ENCODE measurements at regions not wholly inside any gene's neighbourhood (a gene's known extent, or its start where the extent isn't known, plus 50 kb on each side); places are given as distances from the start of the nearest gene placed in this dataset.

DNA sequence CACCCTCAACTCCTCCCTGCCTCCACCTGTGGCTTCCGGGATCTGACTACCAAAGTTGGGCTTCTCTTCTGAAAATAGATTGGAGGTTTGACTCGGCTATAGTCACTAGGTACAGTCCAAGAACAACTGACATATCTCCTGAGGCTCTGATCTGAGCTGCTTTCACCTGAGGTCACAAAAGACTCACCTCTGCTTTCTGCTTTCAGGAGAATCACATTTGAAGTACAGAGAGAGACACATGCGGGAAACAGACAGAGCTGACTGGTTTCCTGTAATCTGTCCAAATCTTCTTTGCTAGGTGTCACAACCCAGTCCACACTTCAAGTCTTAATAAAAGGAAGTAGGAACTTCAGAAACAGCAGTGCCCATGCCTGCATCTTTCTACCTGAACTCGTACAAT is 245.4 kb upstream of the CHRM3 start:
- Histone ChIP-seq H3K4me2 (replicated peaks; ENCODE audit: low read depth, low read length, poor library complexity, severe bottlenecking) (no peak overlapping the region), H3K27ac (ENCODE audit: low read length in 2 of 2) (no peak overlapping the region), H3K79me2 (ENCODE audit: control insufficient read depth, insufficient read depth, low read length) (no peaks in the 10 kb centered on the region), H3K4me3 (ENCODE audit: control extremely low read depth in 1 of 5, extremely low read depth in 1 of 5, insufficient read depth in 1 of 5, low read depth in 2 of 5, low read length in 4 of 5) (no peak overlapping the region), H4K20me1 (ENCODE audit: control insufficient read depth, insufficient read depth, low read length, poor library complexity, severe bottlenecking) (no peaks in the 10 kb centered on the region), H3K27me3 (replicated peaks in 1 of 4; ENCODE audit: control extremely low read depth in 1 of 4, control insufficient read depth in 3 of 4, insufficient read depth in 4 of 4, low read length in 3 of 4) (no peaks in the 10 kb centered on the region), H3K4me1 (ENCODE audit: control insufficient read depth in 2 of 2, insufficient read depth in 2 of 2, low read length in 2 of 2) (no peaks in the 10 kb centered on the region), H3K9ac (ENCODE audit: low read length) (no peak overlapping the region), H2AFZ (ENCODE audit: insufficient read depth, low read depth, low read length, poor library complexity, severe bottlenecking) (no peak overlapping the region), H3K36me3 (replicated peaks in 1 of 2; ENCODE audit: control extremely low read depth in 1 of 2, control insufficient read depth in 1 of 2, extremely low read depth in 1 of 2, insufficient read depth in 2 of 2, low read length in 1 of 2) (no peaks in the 10 kb centered on the region), H3K9me3 (ENCODE audit: control extremely low read depth in 1 of 3, control insufficient read depth in 2 of 3, insufficient read depth in 1 of 3, low read length in 2 of 3) (no peaks in the 10 kb centered on the region)
- no peak overlapping the region for H3K27ac Mint-ChIP-seq
- no peak overlapping the region for H3K4me3 Mint-ChIP-seq
- no peak for DNase-seq
- intact Hi-C loops (cut with micrococcal nuclease) = no loop called here
- CTCF ChIA-PET = no interaction called here
- peaks cover 3% of the 10 kb centered on the region for H3K9me3 Mint-ChIP-seq (ENCODE audit: insufficient read depth)
- POLR2A ChIA-PET = no interaction called here
- WGBS (ENCODE audit: insufficient coverage) = 94% methylated on average over 2 of the region's 4 CpGs
- TF ChIP-seq, protein P1, sequence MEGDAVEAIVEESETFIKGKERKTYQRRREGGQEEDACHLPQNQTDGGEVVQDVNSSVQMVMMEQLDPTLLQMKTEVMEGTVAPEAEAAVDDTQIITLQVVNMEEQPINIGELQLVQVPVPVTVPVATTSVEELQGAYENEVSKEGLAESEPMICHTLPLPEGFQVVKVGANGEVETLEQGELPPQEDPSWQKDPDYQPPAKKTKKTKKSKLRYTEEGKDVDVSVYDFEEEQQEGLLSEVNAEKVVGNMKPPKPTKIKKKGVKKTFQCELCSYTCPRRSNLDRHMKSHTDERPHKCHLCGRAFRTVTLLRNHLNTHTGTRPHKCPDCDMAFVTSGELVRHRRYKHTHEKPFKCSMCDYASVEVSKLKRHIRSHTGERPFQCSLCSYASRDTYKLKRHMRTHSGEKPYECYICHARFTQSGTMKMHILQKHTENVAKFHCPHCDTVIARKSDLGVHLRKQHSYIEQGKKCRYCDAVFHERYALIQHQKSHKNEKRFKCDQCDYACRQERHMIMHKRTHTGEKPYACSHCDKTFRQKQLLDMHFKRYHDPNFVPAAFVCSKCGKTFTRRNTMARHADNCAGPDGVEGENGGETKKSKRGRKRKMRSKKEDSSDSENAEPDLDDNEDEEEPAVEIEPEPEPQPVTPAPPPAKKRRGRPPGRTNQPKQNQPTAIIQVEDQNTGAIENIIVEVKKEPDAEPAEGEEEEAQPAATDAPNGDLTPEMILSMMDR (IDR thresholded peaks at IDR 0.05) = no peak
- no peak for TF ChIP-seq EZH2 (IDR thresholded peaks at IDR 0.05; ENCODE audit: borderline replicate concordance, insufficient read depth, low read depth, low read length, poor library complexity, severe bottlenecking)
- no peak for ATAC-seq (ENCODE audit: low read depth)
- H3K4me1 Mint-ChIP-seq = no peaks in the 10 kb centered on the region
- no peaks in the 10 kb centered on the region for H3K27me3 Mint-ChIP-seq

DNA sequence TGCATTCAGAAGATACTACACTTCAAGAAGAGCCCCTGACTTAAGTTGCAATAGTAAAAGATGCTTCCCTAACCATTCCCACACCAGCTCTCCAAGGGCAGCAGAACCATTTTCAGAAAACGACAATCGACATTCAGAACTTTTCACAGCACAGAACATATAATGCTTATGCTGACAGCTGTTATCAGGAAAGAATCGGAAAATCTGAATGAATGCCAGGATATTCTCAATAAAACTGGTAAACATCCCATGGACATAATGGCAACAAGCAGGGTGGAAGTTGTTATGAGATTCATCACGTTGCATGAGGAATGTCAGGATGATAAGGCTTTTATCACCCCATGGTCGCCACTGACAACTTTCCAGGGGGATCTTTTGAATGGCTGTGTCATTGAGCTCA is 246.6 kb upstream of the CHRM3 start:
- Histone ChIP-seq H3K9ac (ENCODE audit: low read length) (no peak overlapping the region), H3K36me3 (replicated peaks in 1 of 2; ENCODE audit: control extremely low read depth in 1 of 2, control insufficient read depth in 1 of 2, extremely low read depth in 1 of 2, insufficient read depth in 2 of 2, low read length in 1 of 2) (no peaks in the 10 kb centered on the region), H3K4me2 (replicated peaks; ENCODE audit: low read depth, low read length, poor library complexity, severe bottlenecking) (no peak overlapping the region), H2AFZ (ENCODE audit: insufficient read depth, low read depth, low read length, poor library complexity, severe bottlenecking) (no peak overlapping the region), H3K4me3 (ENCODE audit: control extremely low read depth in 1 of 5, extremely low read depth in 1 of 5, insufficient read depth in 1 of 5, low read depth in 2 of 5, low read length in 4 of 5) (no peak overlapping the region), H3K27me3 (replicated peaks in 1 of 4; ENCODE audit: control extremely low read depth in 1 of 4, control insufficient read depth in 3 of 4, insufficient read depth in 4 of 4, low read length in 3 of 4) (no peaks in the 10 kb centered on the region), H3K4me1 (ENCODE audit: control insufficient read depth in 2 of 2, insufficient read depth in 2 of 2, low read length in 2 of 2) (no peaks in the 10 kb centered on the region), H3K9me3 (ENCODE audit: control extremely low read depth in 1 of 3, control insufficient read depth in 2 of 3, insufficient read depth in 1 of 3, low read length in 2 of 3) (no peaks in the 10 kb centered on the region), H4K20me1 (ENCODE audit: control insufficient read depth, insufficient read depth, low read length, poor library complexity, severe bottlenecking) (no peaks in the 10 kb centered on the region), H3K27ac (ENCODE audit: low read length in 2 of 2) (no peak overlapping the region), H3K79me2 (ENCODE audit: control insufficient read depth, insufficient read depth, low read length) (no peaks in the 10 kb centered on the region)
- Mint-ChIP-seq H3K9me3 (ENCODE audit: insufficient read depth) (peaks cover 9% of the 10 kb centered on the region), H3K27ac (no peak overlapping the region), H3K4me3 (no peak overlapping the region), H3K4me1 (no peaks in the 10 kb centered on the region), H3K27me3 (no peaks in the 10 kb centered on the region)
- no peak for DNase-seq
- WGBS (ENCODE audit: insufficient coverage) = 67% methylated on average over 1 of the region's 5 CpGs
- POLR2A ChIA-PET = no interaction called here
- TF ChIP-seq, protein P1 (IDR thresholded peaks at IDR 0.05) = no peak
- TF ChIP-seq EZH2 (IDR thresholded peaks at IDR 0.05; ENCODE audit: borderline replicate concordance, insufficient read depth, low read depth, low read length, poor library complexity, severe bottlenecking) = no peak
- ATAC-seq (ENCODE audit: low read depth) = no peak
- CTCF ChIA-PET = no interaction called here
- intact Hi-C loops (cut with micrococcal nuclease) = no loop called here

Measured in B cell (primary cell).